Gastrocnemius medialis (tissue), 4 donors: ENCODE measurements at regions not wholly inside any gene's neighbourhood (a gene's known extent, or its start where the extent isn't known, plus 50 kb on each side); places are given as distances from the start of the nearest gene placed in this dataset.

ENCODE experiments used
- ATAC-seq, 2 donors: fragments of 150-250 bp; one replicate each; pipeline ENCODE4 v1.9.1; 2016
- DNase-seq, 2 donors: peaks; one replicate each; pipeline ENCODE4 v3.0.0-alpha.2; 2019
- H3K27ac ChIP-seq, 4 donors: fragments of 200-600 bp; sonication (generic); 1 replicate in 1 of 4; 2 replicates in 3 of 4; pipeline ENCODE4 v1.5.1; 2016 to 2018; ENCODE audit warnings: mild to moderate bottlenecking in 2 of 4, moderate library complexity in 1 of 4
- H3K27me3 ChIP-seq, 3 donors: fragments of 200-600 bp; sonication (generic) in 2 of 3; 1 replicate in 1 of 3; 2 replicates in 2 of 3; pipeline versions ENCODE4 v1.5.1 to v1.6.0; 2016 to 2019; ENCODE audit warnings: mild to moderate bottlenecking in 1 of 3, moderate library complexity in 1 of 3
- H3K36me3 ChIP-seq, 2 donors: fragments of 200-600 bp; sonication (generic) in 1 of 2; one replicate each; pipeline ENCODE4 v1.5.1; 2017 to 2018
- H3K4me1 ChIP-seq, 2 donors: fragments of 200-600 bp; sonication (generic) in 1 of 2; one replicate each; pipeline ENCODE4 v1.5.1; 2016 to 2017; ENCODE audit warnings: mild to moderate bottlenecking in 2 of 2
- H3K4me3 ChIP-seq, 4 donors: fragments of 200-600 bp; sonication (generic) in 3 of 4; 1 replicate in 1 of 4; 2 replicates in 3 of 4; pipeline ENCODE4 v1.5.1; 2016 to 2019; ENCODE audit warnings: mild to moderate bottlenecking in 2 of 4
- H3K9me3 ChIP-seq, 3 donors: fragments of 200-600 bp; sonication (generic) in 2 of 3; 1 replicate in 1 of 3; 2 replicates in 2 of 3; pipeline ENCODE4 v1.5.1; 2016 to 2019
- CTCF ChIP-seq, 5 experiments: fragments of 450-650 bp in 3 of 5; fragments of 200-600 bp in 2 of 5; sonication (generic) in 2 of 5; IDR thresholded peaks in 4 of 5; conservative IDR thresholded peaks in 1 of 5; 1 replicate in 4 of 5; 2 replicates in 1 of 5; pipeline ENCODE4 v1.5.1; 2016 to 2019; ENCODE audit warnings: antibody characterized with exemption in 5 of 5, mild to moderate bottlenecking in 3 of 5, moderate library complexity in 3 of 5
- POLR2A ChIP-seq, 2 donors: fragments of 450-650 bp; IDR thresholded peaks; one replicate each; pipeline ENCODE4 v1.6.1; 2017; ENCODE audit warnings: antibody characterized with exemption in 2 of 2, mild to moderate bottlenecking in 2 of 2, moderate library complexity in 2 of 2
- in situ Hi-C, 4 donors: fragments of 200-750 bp; cut with MboI; loops; one replicate each; pipeline versions ENCODE4 v1.15.0 to v1.8.0; 2017; ENCODE audit warnings: low sequenced_read_pairs in 4 of 4
- intact Hi-C: fragments of 100-400 bp; cut with DNase I; formaldehyde crosslinking; loops from one replicate; pipeline ENCODE4 v1.15.1; 2023; ENCODE audit warnings: low total_unique reads

GRCh38 chr20:19090332-19090731, 122.1 kb upstream of the SLC24A3 start:
- H3K27me3 ChIP-seq, result no peaks in the 10 kb centered on the region
- H3K36me3 ChIP-seq, result no peaks in the 10 kb centered on the region
- peaks cover 0 to 2% of the 10 kb centered on the region in 2 donors for H3K4me1 ChIP-seq
- intact Hi-C loops (no loop called here), in situ Hi-C loops (no loop called here)
- no peaks in the 10 kb centered on the region for H3K9me3 ChIP-seq
- no peak overlapping the region for H3K4me3 ChIP-seq
- no peak for ATAC-seq
- TF ChIP-seq CTCF (IDR thresholded peaks at IDR 0.05 in 4 of 5, conservative IDR thresholded peaks at IDR 0.05 in 1 of 5), result no peak
- no peak for TF ChIP-seq POLR2A (IDR thresholded peaks at IDR 0.05)
- no peak overlapping the region for H3K27ac ChIP-seq
- DNase-seq, result no peak

GRCh38 chr20:19094959-19095541, 117.4 kb upstream of the SLC24A3 start:
- ATAC-seq, result no peak

GRCh38 chr20:19095762-19096161, 116.7 kb upstream of the SLC24A3 start:
- intact Hi-C loops, result no loop called here
- in situ Hi-C loops, result no loop called here

More at GRCh38 chr20:19094959-19095541, 117.4 kb upstream of the SLC24A3 start:
- Histone ChIP-seq H3K27me3 (no peaks in the 10 kb centered on the region), H3K9me3 (no peaks in the 10 kb centered on the region), H3K4me1 (peaks cover 0 to 5% of the 10 kb centered on the region in 2 donors), H3K36me3 (no peaks in the 10 kb centered on the region), H3K4me3 (no peak overlapping the region), H3K27ac (no peak overlapping the region)
- TF ChIP-seq POLR2A (IDR thresholded peaks at IDR 0.05) (no peak), CTCF (IDR thresholded peaks at IDR 0.05 in 4 of 5, conservative IDR thresholded peaks at IDR 0.05 in 1 of 5) (no peak)
- intact Hi-C loops, result no loop called here
- in situ Hi-C loops, result no loop called here
- no peak for DNase-seq

GRCh38 chr20:19096843-19097242, 115.6 kb upstream of the SLC24A3 start:
- H3K9me3 ChIP-seq, result no peaks in the 10 kb centered on the region
- H3K27me3 ChIP-seq, result no peaks in the 10 kb centered on the region
- intact Hi-C loops, result no loop called here
- peaks cover 0 to 5% of the 10 kb centered on the region in 2 donors for H3K4me1 ChIP-seq
- DNase-seq (no peak), ATAC-seq (no peak)
- in situ Hi-C loops, result no loop called here
- H3K4me3 ChIP-seq, result no peak overlapping the region
- TF ChIP-seq CTCF (IDR thresholded peaks at IDR 0.05 in 4 of 5, conservative IDR thresholded peaks at IDR 0.05 in 1 of 5) (no peak), POLR2A (IDR thresholded peaks at IDR 0.05) (no peak)
- H3K36me3 ChIP-seq, result no peaks in the 10 kb centered on the region
- H3K27ac ChIP-seq, result no peak overlapping the region

More at GRCh38 chr20:19095762-19096161, 116.7 kb upstream of the SLC24A3 start:
- TF ChIP-seq CTCF (IDR thresholded peaks at IDR 0.05 in 4 of 5, conservative IDR thresholded peaks at IDR 0.05 in 1 of 5) (no peak), POLR2A (IDR thresholded peaks at IDR 0.05) (no peak)
- Histone ChIP-seq H3K27ac (no peak overlapping the region), H3K9me3 (no peaks in the 10 kb centered on the region), H3K4me1 (peaks cover 0 to 5% of the 10 kb centered on the region in 2 donors), H3K36me3 (no peaks in the 10 kb centered on the region), H3K4me3 (no peak overlapping the region), H3K27me3 (no peaks in the 10 kb centered on the region)
- DNase-seq (no peak), ATAC-seq (no peak)

- no peak for DNase-seq
- in situ Hi-C loops (no loop called here), intact Hi-C loops (no loop called here)
- no peak for ATAC-seq
- H3K9me3 ChIP-seq, result no peaks in the 10 kb centered on the region
- H3K4me1 ChIP-seq, result peaks cover 0 to 5% of the 10 kb centered on the region in 2 donors
- H3K4me3 ChIP-seq, result no peak overlapping the region
- H3K27me3 ChIP-seq, result no peaks in the 10 kb centered on the region
- H3K36me3 ChIP-seq, result no peaks in the 10 kb centered on the region
- TF ChIP-seq POLR2A (IDR thresholded peaks at IDR 0.05) (no peak), CTCF (IDR thresholded peaks at IDR 0.05 in 4 of 5, conservative IDR thresholded peaks at IDR 0.05 in 1 of 5) (no peak)
- no peak overlapping the region for H3K27ac ChIP-seq
Measured at GRCh38 chr20:19098117-19098516, 114.3 kb upstream of the SLC24A3 start.
